NT2/D1 (cell line): ENCODE measurements at regions not wholly inside any gene's neighbourhood (a gene's known extent, or its start where the extent isn't known, plus 50 kb on each side); places are given as distances from the start of the nearest gene placed in this dataset.
"Not testable (repeated sequence)": the region's sequence is repeated elsewhere in the genome, so short reads cannot be mapped to it uniquely, and the experiment has no call there.

Experiments
- SUZ12 ChIP-seq: IDR thresholded peaks from 2 replicates; pipeline ENCODE4 v1.6.1; 2011; ENCODE audit not compliant: insufficient read length, insufficient read depth; ENCODE audit errors: extremely low read depth
- YY1 ChIP-seq: IDR thresholded peaks from 2 replicates; pipeline ENCODE4 v1.6.1; 2011; ENCODE audit not compliant: insufficient read length, insufficient read depth
- ZNF274 ChIP-seq: IDR thresholded peaks from 2 replicates; pipeline ENCODE4 v1.6.1; 2011; ENCODE audit warnings: mild to moderate bottlenecking, low read depth, low read length

DNA sequence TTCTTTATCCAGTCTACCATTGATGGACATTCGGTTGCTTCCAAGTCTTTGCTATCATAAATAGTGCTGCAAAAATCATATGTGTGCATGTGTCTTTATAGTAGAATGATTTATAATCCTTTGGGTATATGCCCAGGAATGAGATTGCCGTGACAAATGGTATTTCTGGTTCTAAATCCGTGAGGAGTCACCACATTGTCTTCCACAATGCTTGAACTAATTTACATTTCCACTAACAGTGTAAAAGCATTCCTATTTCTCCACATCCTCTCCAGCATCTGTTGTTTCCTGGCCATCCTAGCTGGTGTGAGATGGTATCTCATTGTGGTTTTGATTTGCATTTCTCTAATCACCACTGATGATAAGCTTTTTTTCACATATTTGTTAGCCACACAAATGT lies 406.1 kb upstream of the NDST4 start:
- not testable (repeated sequence) for TF ChIP-seq YY1, ZNF274, SUZ12
